ENCODE measurements at regions not wholly inside any gene's neighbourhood (a gene's known extent, or its start where the extent isn't known, plus 50 kb on each side); places are given as distances from the start of the nearest gene placed in this dataset.

GRCh38 chr2:16021611-16022363 lies 81.4 kb downstream of the MYCN start:
- no peak for DNase-seq

GRCh38 chr2:16020389-16021008 lies 80.1 kb downstream of the MYCN start:
- DNase-seq: no peak

GRCh38 chr2:16019617-16020351 lies 79.4 kb downstream of the MYCN start:
- DNase-seq: no peak

- no peak for DNase-seq
Observed at GRCh38 chr2:16019060-16019480, 78.7 kb downstream of the MYCN start.

- DNase-seq: no peak
Observed at GRCh38 chr2:16018277-16019059, 78.1 kb downstream of the MYCN start.

- no peak for DNase-seq
Observed at GRCh38 chr2:16016282-16016681, 75.9 kb downstream of the MYCN start.

- no peak for DNase-seq
Observed at GRCh38 chr2:16015903-16016265, 75.5 kb downstream of the MYCN start.

GRCh38 chr2:16015210-16015902 lies 75.0 kb downstream of the MYCN start:
- no peak for DNase-seq

GRCh38 chr2:16014802-16015201 lies 74.5 kb downstream of the MYCN start:
- DNase-seq: no peak

- no peak for DNase-seq
Observed at GRCh38 chr2:16014041-16014787, 73.9 kb downstream of the MYCN start.

GRCh38 chr2:16013359-16013911 lies 73.1 kb downstream of the MYCN start:
- no peak for DNase-seq

GRCh38 chr2:16012626-16013358 lies 72.4 kb downstream of the MYCN start:
- no peak for DNase-seq

GRCh38 chr2:16012029-16012596 lies 71.8 kb downstream of the MYCN start:
- DNase-seq: no peak

- DNase-seq: no peak
Observed at GRCh38 chr2:16011621-16011960, 71.2 kb downstream of the MYCN start.

- DNase-seq: no peak
Observed at GRCh38 chr2:16010951-16011620, 70.7 kb downstream of the MYCN start.

- DNase-seq: no peak
Observed at GRCh38 chr2:16010011-16010410, 69.7 kb downstream of the MYCN start.

GRCh38 chr2:16009560-16009959 lies 69.2 kb downstream of the MYCN start:
- no peak for DNase-seq

GRCh38 chr2:16008856-16009255 lies 68.5 kb downstream of the MYCN start:
- no peak for DNase-seq

- DNase-seq: no peak
Observed at GRCh38 chr2:16008331-16008850, 68.0 kb downstream of the MYCN start.
